ENCODE measurements at regions not wholly inside any gene's neighbourhood (a gene's known extent, or its start where the extent isn't known, plus 50 kb on each side); places are given as distances from the start of the nearest gene placed in this dataset.

DNA sequence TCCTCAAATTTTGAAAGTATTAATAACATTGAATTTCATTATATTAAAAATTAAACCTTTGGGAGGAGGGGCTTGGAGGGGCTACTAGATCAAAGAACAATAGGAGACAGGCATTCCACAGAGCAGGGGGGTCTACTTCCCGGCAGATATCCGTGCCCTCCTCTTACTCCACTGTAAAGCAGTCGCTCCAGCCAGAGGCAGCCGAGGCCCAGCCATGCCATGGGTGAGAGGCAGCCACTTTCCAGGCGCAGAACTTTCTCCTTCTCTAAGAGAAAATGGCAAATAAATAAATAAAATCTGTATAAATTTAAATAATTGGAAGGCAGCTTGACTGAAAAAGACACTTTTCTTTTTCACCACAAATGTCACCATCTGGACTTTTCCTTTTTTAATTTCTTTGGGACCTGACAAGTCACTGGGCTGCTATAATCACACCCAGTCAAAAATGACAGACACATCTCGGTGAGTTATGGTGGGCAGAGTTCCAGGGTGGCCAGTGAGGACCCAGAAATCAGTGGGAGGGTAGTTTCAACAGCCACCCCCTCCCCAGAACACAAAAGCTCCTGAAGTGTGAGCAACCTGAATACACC is 302.2 kb upstream of the SMARCA2 start (continued):
- TF ChIP-seq, protein P1, sequence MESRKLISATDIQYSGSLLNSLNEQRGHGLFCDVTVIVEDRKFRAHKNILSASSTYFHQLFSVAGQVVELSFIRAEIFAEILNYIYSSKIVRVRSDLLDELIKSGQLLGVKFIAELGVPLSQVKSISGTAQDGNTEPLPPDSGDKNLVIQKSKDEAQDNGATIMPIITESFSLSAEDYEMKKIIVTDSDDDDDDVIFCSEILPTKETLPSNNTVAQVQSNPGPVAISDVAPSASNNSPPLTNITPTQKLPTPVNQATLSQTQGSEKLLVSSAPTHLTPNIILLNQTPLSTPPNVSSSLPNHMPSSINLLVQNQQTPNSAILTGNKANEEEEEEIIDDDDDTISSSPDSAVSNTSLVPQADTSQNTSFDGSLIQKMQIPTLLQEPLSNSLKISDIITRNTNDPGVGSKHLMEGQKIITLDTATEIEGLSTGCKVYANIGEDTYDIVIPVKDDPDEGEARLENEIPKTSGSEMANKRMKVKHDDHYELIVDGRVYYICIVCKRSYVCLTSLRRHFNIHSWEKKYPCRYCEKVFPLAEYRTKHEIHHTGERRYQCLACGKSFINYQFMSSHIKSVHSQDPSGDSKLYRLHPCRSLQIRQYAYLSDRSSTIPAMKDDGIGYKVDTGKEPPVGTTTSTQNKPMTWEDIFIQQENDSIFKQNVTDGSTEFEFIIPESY (IDR thresholded peaks at IDR 0.05; ENCODE audit: extremely low read depth, insufficient replicate concordance, low read length), result no peak
- no peak for TF ChIP-seq SP1 (IDR thresholded peaks at IDR 0.05; ENCODE audit: low read depth)
- TF ChIP-seq ZFX (IDR thresholded peaks at IDR 0.05), result no peak
- no peak for TF ChIP-seq JUND (IDR thresholded peaks at IDR 0.05)
- TF ChIP-seq SRF (IDR thresholded peaks at IDR 0.05; ENCODE audit: low read depth), result no peak
- no peak for TF ChIP-seq EZH2phosphoT487 (IDR thresholded peaks at IDR 0.05; ENCODE audit: borderline replicate concordance)
- no peak for TF ChIP-seq ELF1 (IDR thresholded peaks at IDR 0.05; ENCODE audit: borderline replicate concordance, low read depth)
- no peak for TF ChIP-seq ZNF274 (IDR thresholded peaks at IDR 0.05; ENCODE audit: low read depth, low read length)
- no peak for TF ChIP-seq FOSL1 (IDR thresholded peaks at IDR 0.05; ENCODE audit: low read depth)
- TF ChIP-seq EZH2 (IDR thresholded peaks at IDR 0.05), result no peak
- no peak for TF ChIP-seq SIN3A (IDR thresholded peaks at IDR 0.05; ENCODE audit: low read depth)
- TF ChIP-seq MAX (IDR thresholded peaks at IDR 0.05), result no peak

DNA sequence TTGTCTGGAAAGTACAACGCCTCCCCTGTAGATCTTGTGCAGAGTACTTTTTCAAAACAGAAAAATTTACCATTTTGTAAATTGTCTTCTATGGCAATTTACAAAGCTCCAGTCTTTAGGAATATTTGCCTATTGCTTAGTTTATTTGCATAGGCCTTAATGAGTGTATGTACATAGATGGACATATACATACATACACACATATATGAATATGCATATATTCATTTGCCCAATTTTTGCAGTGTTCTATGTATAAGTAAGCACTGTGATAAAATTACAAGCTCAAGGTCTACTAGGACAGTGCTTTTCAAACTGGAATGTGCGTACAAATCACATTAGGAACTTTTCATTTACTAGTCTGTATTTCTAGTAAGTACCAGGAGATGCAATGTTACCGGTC is 301.3 kb upstream of the SMARCA2 start:
- POLR2A ChIA-PET, result no interaction called here
- Histone ChIP-seq H2AFZ (ENCODE audit: low read depth, low read length, poor library complexity, severe bottlenecking) (no peak overlapping the region), H3K79me2 (ENCODE audit: insufficient read depth, low read length) (no peaks in the 10 kb centered on the region), H3K27me3 (ENCODE audit: insufficient read depth, low read length) (no peaks in the 10 kb centered on the region), H3K27ac (ENCODE audit: low read depth, low read length) (no peak overlapping the region), H3K4me2 (ENCODE audit: low read length) (no peak overlapping the region), H3K9me3 (ENCODE audit: control insufficient read depth in 1 of 2, insufficient read depth in 1 of 2, low read depth in 1 of 2, low read length in 2 of 2) (peaks cover 0 to 12% of the 10 kb centered on the region in 2 experiments; a peak in 2 of 4 replicates), H3K9me2 (ENCODE audit: insufficient read depth) (no peaks in the 10 kb centered on the region), H3K36me3 (ENCODE audit: control insufficient read depth in 1 of 2, insufficient read depth in 2 of 2, low read length in 2 of 2) (no peaks in the 10 kb centered on the region), H3K9ac (ENCODE audit: low read length) (no peak overlapping the region), H4K20me1 (ENCODE audit: insufficient read depth) (no peaks in the 10 kb centered on the region), H3K4me3 (replicated peaks in 1 of 2; ENCODE audit: low read depth in 1 of 2, low read length in 2 of 2) (no peak overlapping the region), H3K4me1 (ENCODE audit: control insufficient read depth in 1 of 2, insufficient read depth in 2 of 2, low read length in 2 of 2) (no peaks in the 10 kb centered on the region)
- no peak for TF ChIP-seq TCF7L2 (IDR thresholded peaks at IDR 0.05; ENCODE audit: borderline replicate concordance, extremely low read depth, insufficient read depth, insufficient read length)
- TF ChIP-seq, protein P1 (IDR thresholded peaks at IDR 0.05; ENCODE audit: extremely low read depth, insufficient replicate concordance, low read length), result no peak
- no peak for TF ChIP-seq ELF1 (IDR thresholded peaks at IDR 0.05; ENCODE audit: borderline replicate concordance, low read depth)
- no peak for TF ChIP-seq SP1 (IDR thresholded peaks at IDR 0.05; ENCODE audit: low read depth)
- no peak for TF ChIP-seq CBX3 (IDR thresholded peaks at IDR 0.05; ENCODE audit: low read depth)
- no peak for TF ChIP-seq ZFX (IDR thresholded peaks at IDR 0.05)
- TF ChIP-seq POLR2AphosphoS5 (IDR thresholded peaks at IDR 0.05; ENCODE audit: low read depth, low read length), result no peak
- no peak for TF ChIP-seq EGR1 (IDR thresholded peaks at IDR 0.05; ENCODE audit: low read depth)
- TF ChIP-seq, protein P2, sequence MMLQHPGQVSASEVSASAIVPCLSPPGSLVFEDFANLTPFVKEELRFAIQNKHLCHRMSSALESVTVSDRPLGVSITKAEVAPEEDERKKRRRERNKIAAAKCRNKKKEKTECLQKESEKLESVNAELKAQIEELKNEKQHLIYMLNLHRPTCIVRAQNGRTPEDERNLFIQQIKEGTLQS (IDR thresholded peaks at IDR 0.05), result no peak
- no peak for TF ChIP-seq POLR2A (IDR thresholded peaks at IDR 0.05; ENCODE audit: borderline replicate concordance, extremely low read depth, insufficient read depth, insufficient read length)
- TF ChIP-seq, protein P3, sequence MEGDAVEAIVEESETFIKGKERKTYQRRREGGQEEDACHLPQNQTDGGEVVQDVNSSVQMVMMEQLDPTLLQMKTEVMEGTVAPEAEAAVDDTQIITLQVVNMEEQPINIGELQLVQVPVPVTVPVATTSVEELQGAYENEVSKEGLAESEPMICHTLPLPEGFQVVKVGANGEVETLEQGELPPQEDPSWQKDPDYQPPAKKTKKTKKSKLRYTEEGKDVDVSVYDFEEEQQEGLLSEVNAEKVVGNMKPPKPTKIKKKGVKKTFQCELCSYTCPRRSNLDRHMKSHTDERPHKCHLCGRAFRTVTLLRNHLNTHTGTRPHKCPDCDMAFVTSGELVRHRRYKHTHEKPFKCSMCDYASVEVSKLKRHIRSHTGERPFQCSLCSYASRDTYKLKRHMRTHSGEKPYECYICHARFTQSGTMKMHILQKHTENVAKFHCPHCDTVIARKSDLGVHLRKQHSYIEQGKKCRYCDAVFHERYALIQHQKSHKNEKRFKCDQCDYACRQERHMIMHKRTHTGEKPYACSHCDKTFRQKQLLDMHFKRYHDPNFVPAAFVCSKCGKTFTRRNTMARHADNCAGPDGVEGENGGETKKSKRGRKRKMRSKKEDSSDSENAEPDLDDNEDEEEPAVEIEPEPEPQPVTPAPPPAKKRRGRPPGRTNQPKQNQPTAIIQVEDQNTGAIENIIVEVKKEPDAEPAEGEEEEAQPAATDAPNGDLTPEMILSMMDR (IDR thresholded peaks at IDR 0.05 in 2 of 3, conservative IDR thresholded peaks at IDR 0.05 in 1 of 3; ENCODE audit: borderline replicate concordance in 1 of 3, insufficient read depth in 1 of 3, low read depth in 2 of 3, low read length in 2 of 3), result no peak
- no peak for TF ChIP-seq JUND (IDR thresholded peaks at IDR 0.05)
- TF ChIP-seq SRF (IDR thresholded peaks at IDR 0.05; ENCODE audit: low read depth), result no peak
- CTCF ChIA-PET, result no interaction called here
- BruUV-seq (replicated peaks), result no TSS peak
- RAD21 ChIA-PET (ENCODE audit: low non-redundant PET in 1 of 2, low total read pairs in 2 of 2, uncharacterized antibody in 2 of 2, unreplicated experiment in 2 of 2), result no interaction called here
- intact Hi-C loops (cut with micrococcal nuclease), result no loop called here
- no peak for ATAC-seq
- DNase-seq (ENCODE audit: low read depth, low spot score), result no peak

Data from HCT116 (cell line).